ENCODE measurements at regions not wholly inside any gene's neighbourhood (a gene's known extent, or its start where the extent isn't known, plus 50 kb on each side); places are given as distances from the start of the nearest gene placed in this dataset.
"Not testable (repeated sequence)": the region's sequence is repeated elsewhere in the genome, so short reads cannot be mapped to it uniquely, and the experiment has no call there.

DNA sequence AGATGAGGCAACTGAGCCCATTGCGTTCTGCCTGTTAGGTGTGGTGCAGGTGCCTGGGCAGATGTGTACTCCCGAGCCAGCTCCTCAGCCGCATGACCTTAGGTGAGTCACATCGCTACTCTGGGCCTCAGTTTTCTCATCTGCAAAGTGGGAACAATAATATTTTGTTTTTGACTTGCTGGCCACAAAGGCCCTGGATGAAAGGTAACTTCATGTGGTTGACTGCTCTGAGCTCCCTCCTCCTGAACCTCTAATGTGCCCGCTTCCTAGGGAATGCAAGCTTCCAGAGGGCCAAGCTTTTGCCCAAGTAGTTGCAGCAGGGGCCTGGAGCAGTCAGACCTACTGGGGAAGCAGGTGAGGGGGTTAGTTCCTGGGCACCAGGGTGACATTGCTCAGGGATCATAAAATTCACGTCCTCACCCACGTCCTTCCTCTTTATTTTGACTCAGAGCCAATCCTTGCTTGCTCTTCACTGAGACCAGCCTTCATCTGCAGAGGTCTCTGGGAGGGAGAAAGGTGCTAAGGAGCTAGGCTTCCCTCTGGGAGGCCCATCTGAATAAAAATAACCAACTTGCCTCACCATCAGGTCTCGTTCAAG lies 149.0 kb upstream of the TLE3 start:
- no peak for DNase-seq (ENCODE audit: extremely low read depth, low read depth)

DNA sequence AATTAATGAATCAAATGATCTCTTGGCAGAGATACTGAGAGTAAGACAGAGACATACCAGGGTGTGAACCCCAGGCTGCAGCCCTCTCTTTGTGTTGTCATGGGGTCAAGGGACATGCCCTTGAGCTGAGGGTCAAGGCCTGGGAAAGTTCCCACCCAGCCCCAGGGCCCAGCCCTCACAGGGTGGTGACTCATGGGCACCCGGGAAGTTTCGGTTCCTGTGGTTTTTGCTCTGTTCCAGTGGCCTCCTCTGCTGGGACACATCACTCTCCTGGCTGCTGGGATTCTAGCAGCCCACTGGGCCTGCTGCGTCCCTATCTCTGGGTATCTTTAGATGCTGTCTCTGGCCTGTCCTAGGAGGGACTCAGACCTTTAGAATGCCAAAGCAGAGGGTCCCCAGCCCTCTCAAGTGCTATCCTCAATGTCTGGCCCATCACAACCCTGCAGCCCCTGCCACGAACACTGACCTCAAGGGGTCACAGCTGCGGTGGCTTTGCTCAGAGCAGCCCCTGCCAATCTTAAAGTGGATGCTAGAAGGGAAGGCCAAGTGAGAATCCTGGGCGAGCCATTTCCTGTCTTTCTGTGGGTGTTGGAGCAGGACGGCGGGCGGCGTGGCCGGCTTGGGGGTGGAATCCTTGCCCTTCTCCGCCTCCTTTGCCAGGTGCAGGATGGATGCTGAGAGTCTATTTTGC lies 148.4 kb upstream of the TLE3 start:
- no peak for DNase-seq (ENCODE audit: extremely low read depth, low read depth)

DNA sequence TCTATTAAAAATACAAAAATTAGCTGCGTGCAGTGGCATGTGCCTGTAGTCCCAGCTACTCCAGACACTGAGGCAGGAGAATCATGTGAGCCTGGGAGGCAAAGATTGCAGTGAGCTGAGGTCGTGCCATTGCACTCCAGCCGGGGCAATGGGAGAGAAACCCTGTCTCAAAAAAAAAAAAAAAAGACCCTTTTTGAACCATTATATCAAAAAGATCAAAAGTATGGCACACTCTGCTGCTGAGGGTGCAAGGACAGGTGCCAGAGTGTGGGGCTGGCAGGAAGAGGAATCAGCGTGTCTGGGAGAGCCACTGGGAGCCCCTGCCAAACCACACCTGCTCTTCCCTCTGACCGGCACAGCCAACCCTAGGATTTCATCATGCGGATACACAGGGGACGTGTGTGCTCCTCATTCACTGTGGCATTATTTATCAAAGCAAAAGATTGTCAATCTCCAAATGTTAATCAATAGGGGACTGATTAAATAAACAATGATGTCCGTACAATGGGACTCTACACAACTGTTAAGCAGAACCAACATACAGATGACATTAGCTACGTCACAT lies 147.3 kb upstream of the TLE3 start:
- no peak for DNase-seq (ENCODE audit: extremely low read depth, low read depth)

DNA sequence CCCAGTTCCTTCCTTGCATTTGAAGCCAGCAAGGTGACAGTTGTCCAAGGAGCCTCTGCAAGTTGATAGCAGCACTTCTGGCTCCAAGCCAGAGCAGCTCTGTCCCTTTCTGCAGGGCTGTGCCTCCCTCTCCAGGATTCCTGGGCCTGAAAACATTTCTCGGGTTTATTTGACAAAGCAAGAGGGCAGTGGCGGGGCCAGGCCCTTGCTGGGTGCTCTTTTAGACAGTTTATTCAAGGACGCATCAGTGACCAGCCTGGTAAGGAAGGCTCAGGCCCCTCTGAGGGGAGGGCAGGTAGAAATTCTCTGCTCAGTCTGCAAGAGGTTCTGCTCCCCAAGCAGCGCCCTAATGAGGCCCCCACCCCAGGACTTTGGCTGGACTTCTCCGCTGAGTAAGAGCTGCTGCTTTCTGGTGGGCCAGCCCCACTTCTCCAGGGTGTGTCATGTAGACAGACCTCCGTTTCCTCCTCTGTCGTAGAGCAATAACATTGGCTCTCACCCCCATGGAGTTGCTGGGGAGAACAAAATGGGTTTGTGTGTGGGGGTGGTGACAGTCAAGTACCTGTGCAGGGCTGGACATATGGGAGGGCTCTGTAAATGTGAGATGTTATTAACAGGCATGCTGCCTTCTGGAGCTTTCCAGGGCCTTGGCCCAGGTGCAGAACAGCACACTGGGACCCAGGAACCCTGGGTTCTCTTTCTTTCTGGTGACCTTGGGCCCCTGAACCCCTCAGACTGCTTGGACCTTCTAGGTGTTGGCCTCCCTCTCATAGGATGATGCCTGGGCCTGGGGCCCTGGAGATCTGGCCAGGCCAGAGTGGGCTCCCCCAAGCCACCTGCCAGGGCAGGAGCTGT lies 146.2 kb upstream of the TLE3 start:
- no peak for DNase-seq (ENCODE audit: extremely low read depth, low read depth)

DNA sequence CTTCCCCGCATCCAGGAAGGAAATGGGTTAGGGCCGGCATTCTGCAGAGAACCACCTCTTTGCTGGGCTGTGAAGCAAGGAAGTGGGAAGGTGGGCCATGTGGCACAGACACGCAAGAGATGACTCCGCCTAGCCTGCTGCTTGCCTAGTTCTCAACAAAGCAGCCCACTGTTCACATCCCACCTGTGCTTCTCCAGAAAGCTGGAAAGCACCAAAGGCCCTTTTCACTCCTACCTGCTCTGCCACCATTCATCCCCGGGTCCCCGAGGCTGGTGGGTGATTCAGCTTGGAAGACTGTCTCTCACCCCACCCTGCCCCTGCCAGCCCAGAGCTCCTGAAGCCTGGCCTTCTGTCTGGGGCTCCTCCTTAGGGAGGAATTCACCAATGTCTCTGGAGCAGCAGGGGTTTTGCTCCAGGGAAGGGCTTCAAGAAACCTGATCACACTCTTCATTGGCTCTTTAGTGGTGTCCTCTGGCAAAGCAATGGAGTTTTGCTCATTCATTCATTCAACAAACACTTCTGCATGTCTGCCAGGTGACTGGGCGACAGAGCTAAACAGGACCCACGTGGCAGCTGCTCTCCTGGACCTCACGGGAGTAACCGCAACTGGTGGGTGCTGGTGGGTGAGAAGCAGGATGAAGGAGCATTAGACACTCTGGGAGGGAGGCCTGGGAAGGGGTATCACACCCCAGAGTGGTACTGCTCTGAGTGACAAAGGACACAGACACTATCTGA lies 145.4 kb upstream of the TLE3 start:
- no peak for DNase-seq (ENCODE audit: extremely low read depth, low read depth)

DNA sequence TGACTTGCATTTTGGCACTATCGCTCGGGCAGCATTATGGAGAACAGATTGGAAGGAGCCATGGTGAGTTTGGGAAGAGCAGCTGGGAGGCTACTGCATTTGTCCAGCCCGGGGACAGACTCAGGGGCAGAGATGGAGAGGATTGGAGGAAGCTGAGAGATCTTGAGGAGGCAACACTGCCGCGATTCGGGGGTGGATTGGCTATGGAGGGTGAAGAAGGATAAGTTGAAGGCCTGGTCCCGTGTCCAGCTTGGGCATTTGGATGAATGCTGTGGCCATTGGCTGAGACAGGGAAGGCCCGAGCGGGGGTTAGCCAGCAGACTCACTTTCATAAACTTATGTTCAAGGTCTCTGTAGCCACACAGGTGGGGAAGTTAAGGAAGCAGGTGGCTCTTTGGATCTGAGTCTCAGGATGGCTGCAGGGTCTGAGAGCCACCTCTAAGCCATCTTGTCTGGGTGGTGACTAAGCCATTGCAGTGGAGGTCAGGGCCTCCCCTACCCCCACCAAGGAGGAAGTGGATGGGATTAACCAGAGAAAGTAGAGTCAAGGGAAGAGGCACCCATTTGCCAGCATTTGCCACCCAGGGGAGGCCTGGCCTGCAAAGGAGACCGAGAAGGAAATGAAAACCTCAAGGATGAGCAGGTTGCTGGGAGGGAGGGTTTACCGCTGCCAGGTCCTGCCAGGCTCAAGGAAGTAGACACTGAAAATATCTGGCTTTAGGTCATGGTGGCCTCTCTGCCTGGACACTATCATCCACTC lies 144.0 kb upstream of the TLE3 start:
- DNase-seq (ENCODE audit: extremely low read depth, low read depth) = no peak

DNA sequence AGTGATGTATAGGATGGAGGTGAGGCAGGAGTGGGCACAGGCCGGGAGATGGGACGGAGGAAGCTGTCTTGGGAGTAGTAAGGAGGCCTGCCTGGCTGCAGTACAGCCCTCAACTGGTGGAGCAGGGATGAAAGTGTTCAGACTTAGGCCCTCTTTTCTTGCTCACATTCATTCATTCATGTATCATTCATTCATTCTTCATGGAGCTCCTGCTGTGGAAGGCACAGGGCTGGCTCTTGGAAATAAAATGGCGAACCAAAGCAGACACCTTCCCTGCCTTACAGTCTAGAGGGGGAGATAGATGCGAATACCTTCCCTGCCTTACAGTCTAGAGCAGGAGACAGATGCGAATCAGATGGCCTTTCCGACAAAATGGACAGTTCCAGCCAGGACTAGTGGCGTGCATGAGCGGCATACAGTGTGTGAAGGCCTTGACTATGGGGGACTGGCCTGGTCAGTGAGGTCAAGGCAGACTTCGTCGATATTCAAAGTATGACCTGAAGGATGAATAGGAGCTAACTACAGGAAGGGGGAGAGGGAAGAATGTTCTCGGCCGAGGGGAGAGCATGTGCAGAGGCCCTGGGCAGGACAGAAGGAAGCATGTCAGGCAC lies 143.2 kb upstream of the TLE3 start:
- DNase-seq (ENCODE audit: extremely low read depth, low read depth) = no peak

DNA sequence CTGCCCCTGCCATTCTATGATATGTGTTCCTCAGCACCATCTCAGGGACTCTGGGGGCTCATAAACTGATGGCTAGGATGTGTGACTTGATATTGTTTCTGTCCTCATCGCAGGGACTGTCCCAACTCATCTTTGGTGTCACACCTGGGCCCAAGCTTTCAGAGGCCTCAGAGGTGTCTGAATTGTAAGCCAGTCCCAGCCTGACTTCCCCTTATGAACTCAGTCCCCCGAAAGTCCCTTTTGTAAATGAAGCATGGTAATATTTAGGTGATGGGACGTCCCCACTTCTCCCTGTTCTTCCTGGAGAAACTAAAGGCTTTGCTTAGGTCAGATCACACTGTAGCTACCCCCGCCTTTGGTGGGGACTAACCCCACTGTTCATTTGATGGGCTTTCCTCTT lies 142.4 kb upstream of the TLE3 start:
- no peak for DNase-seq (ENCODE audit: extremely low read depth, low read depth)

DNA sequence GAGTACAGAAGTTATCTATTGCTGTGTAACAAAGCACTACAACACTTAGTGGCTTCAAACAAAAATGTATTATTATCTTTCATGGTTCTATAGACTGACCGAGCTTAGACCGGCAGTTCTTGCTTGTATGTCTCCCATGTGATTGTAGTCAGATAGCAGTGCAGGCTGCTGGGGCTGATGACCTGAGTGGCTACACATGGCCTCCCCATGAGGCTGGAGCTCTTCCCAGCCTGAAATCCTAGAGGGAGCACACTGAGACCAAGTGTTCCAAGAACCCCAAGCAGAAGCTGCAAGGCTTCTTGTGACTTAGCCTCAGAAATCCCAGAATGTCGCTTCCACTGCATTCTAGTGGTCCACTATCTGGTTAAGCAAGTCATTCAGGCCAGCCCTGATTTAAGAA lies 141.2 kb upstream of the TLE3 start:
- DNase-seq (ENCODE audit: extremely low read depth, low read depth) = no peak

DNA sequence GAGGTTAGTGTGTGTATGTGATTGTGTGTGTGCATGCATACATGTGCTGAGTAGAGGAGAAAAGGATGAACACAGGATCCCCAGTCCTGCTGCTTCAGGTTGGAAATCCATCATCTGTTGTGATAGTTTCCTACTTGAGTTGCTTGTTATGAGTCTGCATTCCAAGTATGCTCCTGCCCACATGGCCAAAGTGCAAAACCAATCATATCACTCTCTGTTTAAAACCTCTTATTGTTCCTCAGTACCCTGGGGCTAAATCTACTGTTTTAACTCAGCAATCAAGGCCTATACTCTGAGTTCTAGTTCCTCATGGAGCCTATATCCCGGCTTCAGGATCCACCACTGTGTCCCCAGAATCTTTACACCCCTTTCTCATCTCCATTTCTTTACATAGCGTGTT lies 139.9 kb upstream of the TLE3 start:
- no peak for DNase-seq (ENCODE audit: extremely low read depth, low read depth)

DNA sequence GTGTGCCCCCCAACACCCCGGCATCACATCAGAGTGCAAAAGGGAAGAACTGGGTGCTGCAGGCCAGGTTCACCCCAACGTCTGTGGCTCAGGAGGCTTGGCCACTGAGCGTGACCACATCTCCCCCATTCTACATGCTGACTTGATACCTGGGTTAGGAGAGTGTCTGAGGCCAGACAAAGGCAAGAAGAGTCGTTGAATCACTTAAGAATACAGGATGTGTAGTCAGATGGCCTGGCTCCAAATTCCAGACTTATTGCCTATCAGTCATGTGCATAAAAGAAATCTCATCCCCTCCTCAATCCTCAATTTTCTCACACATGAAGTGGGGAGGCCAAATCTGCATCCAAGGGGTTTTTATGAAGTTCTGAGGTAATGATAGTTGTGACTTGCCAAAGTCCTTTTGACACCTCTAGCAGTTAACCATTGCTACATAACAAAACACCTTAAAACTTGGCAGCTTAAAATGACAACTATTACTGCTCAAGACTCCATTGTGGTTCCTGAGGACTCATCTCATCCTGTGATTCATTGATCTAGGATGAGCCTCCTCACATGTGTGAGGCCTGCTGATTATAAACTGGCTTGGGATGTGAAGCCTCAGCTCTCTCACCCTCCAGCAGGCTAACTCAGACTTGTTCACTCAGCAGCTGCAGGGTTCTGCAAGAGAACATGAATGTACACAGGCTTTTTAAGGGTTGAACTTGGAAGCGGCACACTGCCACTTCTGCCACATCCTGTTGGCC lies 138.8 kb upstream of the TLE3 start:
- DNase-seq (ENCODE audit: extremely low read depth, low read depth) = no peak

DNA sequence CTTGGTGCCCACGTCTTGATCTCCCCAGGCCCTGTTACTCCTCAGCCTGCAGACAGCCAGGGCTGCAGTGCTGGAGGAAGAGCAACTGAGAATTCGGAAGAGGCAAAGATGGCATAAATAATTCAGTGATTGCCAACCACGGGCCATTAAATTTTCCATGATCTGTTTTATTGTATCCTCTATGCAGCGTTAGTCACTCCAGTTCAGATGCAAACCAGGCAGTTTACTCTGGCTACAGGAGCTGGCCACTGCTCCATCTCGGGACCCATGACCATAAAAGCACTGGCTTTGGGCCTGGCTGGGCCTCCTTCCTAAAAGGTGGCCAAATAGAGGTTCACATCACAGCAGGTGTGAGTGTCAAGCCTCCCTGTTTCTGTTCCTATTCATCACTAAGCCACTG lies 137.6 kb upstream of the TLE3 start:
- no peak for DNase-seq (ENCODE audit: extremely low read depth, low read depth)

DNA sequence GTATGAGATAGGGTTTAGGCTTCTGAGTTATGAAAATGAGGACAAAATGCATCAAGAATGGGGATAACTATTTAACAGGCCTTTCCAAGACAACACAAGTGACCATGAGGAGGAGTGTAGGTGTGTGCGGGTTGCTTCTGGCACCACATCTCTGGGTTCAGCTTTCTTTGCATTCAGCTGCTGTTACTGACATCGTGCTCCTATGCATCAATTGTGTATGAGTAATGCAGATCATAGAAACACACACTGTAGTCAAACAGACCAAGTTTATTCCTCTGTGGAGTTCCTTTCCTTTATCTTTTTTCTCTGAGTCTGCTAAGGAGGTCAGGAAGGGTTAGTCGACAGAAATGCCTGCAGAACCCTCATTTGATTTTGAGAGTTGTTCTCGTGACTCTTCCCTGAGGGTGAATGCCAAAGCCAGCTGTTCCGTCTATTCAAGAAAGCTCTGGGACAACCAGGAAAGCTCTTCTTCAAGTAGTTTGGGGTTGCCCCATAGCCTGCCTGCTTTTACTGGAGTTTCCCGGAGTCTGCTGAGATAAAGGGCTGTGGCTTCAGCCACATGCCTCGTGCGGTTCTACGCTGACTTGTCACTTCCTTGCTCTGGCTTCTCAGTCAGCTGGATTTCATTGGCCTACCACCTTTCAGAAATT lies 136.7 kb upstream of the TLE3 start:
- no peak for DNase-seq (ENCODE audit: extremely low read depth, low read depth)

DNA sequence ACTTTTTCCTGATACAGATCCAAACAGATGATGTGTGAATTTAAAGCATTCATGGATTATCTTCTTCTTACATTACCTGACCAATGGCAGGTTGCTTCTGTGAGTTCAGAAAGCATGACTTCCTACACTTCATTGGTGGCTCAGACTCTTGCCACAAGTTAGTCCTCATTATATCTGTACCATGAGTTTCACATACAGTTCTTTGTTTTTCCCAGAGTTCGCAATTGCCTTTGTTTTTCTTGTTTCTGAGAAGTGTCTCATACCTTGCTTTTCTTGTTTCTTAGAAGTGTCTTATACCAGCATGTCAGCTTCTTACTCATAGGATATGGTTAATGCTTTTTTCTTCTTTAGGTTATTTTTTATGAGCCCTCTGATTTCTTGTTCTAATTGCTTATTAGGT lies 133.8 kb upstream of the TLE3 start:
- DNase-seq (ENCODE audit: extremely low read depth, low read depth) = no peak

DNA sequence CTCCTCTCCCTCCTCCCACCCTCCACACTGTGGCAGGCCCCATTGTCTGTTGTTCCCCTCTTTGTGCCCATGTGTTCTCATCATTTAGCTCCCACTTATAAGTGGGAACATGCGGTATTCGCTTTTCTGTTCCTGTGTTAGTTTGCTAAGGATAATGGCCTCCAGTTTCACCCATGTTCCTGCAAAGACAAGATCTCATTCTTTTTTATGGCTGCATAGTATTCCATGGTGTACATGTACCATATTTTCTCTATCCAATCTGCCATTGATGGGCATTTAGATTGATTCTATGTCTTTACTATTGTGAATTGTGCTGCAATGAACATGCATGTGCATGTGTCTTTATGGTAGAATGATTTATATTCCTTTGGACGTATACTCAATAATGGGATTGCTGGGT lies 130.2 kb upstream of the TLE3 start:
- not testable (repeated sequence) for DNase-seq (ENCODE audit: extremely low read depth, low read depth)

DNA sequence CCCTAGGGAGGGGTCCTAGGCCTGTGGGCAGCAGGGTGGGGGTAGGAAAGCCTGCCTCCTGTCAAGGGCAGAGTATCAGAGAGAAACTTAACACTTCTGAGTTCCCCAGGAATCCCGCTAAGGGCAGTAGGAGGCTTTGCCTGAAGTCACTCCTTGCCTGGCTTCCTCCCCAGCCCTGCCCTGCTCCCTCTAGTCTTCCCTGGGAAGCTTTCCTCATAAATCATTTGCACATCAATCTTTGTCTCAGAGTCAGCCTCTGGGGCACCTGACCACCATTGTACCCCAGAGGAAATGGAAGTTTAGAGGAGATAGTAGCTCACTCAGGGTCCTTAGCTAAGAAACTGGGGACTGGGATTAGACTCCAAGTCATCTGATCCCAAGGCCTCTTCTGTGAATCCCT lies 129.4 kb upstream of the TLE3 start:
- no peak for DNase-seq (ENCODE audit: extremely low read depth, low read depth)

DNA sequence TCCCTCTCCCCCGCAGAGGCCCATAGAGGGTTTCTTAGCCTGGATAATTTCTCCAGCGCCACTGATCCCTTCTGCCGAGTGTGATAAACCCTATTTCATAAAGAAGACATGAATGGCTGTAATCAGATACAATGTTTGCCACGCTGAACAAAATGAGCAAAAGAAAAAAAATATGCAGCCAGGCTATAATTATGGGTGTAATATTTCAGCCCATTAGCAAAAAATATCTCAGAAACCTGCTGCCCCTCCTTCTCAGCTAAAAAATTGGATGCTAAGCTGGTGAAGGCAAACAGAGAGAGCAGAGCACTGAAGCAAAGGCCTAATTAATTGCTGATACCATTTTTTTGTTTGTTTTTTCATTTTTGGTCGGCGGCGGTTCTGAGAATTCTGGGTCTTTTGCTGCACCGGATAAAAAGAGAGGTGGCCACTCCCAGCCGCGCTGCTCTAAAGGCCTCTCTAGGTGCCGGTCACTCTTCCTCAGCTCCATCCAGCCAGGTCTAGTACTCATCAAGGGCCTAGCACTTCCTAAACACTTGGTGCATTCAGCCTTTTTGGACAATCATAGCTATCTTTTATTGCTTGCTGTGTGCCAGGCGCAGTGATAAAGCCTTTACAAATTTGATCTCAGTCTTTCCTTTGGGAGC lies 128.7 kb upstream of the TLE3 start:
- DNase-seq (ENCODE audit: extremely low read depth, low read depth) = no peak

DNA sequence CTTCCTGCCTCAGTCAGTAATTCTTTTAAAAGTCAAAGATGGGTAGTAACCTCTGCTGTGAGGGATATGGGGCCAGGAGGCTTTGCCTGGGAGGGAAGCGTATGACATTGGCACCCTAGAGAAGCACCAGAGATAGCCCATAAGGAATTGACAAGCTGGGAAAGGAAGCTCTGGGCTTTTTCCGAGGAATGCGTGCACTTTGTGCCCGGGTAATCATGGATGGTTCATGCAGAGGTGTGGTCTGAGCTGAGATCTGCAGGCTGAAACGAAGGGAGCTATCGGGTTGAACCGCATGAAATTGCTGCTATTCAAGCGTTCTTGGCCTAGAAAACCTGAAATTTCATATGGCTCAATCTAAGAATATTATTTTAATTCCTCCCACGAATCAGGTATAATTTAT lies 127.7 kb upstream of the TLE3 start:
- no peak for DNase-seq (ENCODE audit: extremely low read depth, low read depth)

Measured in NCI-H460 (cell line).